ENCODE measurements at regions not wholly inside any gene's neighbourhood (a gene's known extent, or its start where the extent isn't known, plus 50 kb on each side); places are given as distances from the start of the nearest gene placed in this dataset.

- ATAC-seq (ENCODE audit: low FRiP score) (no peak), DNase-seq (no peak)
- H3K27ac ChIP-seq (ENCODE audit: low read depth in 1 of 2, low read length in 2 of 2) = no peak overlapping the region
- H3K4me1 ChIP-seq (ENCODE audit: control insufficient read depth in 1 of 2, insufficient read depth in 2 of 2, low read length in 2 of 2) = no peaks in the 10 kb centered on the region
- no peaks in the 10 kb centered on the region for H3K9me3 ChIP-seq (ENCODE audit: control insufficient read depth, low read length)
- no peaks in the 10 kb centered on the region for H3K36me3 ChIP-seq (ENCODE audit: control insufficient read depth in 1 of 2, insufficient read depth in 2 of 2, low read length in 1 of 2)
- H3K4me3 ChIP-seq (ENCODE audit: low read length in 2 of 2) = no peak overlapping the region
- intact Hi-C loops (cut with DNase I) = no loop called here
- WGBS, 2 donors = 45 to 56% methylated on average over 6 of the region's 6 CpGs
- H3K27me3 ChIP-seq (ENCODE audit: control insufficient read depth in 1 of 2, insufficient read depth in 2 of 2, low read length in 1 of 2) = no peaks in the 10 kb centered on the region
These were observed 882.2 kb upstream of the SLC10A2 start for GRCh38 chr13:103948426-103948825.

GRCh38 chr13:103945836-103946235, 879.6 kb upstream of the SLC10A2 start:
- intact Hi-C loops (cut with DNase I) = no loop called here
- Histone ChIP-seq H3K4me1 (ENCODE audit: control insufficient read depth in 1 of 2, insufficient read depth in 2 of 2, low read length in 2 of 2) (no peaks in the 10 kb centered on the region), H3K27ac (ENCODE audit: low read depth in 1 of 2, low read length in 2 of 2) (no peak overlapping the region), H3K4me3 (ENCODE audit: low read length in 2 of 2) (no peak overlapping the region), H3K9me3 (ENCODE audit: control insufficient read depth, low read length) (no peaks in the 10 kb centered on the region), H3K36me3 (ENCODE audit: control insufficient read depth in 1 of 2, insufficient read depth in 2 of 2, low read length in 1 of 2) (no peaks in the 10 kb centered on the region), H3K27me3 (ENCODE audit: control insufficient read depth in 1 of 2, insufficient read depth in 2 of 2, low read length in 1 of 2) (no peaks in the 10 kb centered on the region)
- ATAC-seq (ENCODE audit: low FRiP score) (no peak), DNase-seq (no peak)

GRCh38 chr13:103941506-103942140, 875.4 kb upstream of the SLC10A2 start:
- H3K4me3 ChIP-seq (ENCODE audit: low read length in 2 of 2) = no peak overlapping the region
- no peaks in the 10 kb centered on the region for H3K36me3 ChIP-seq (ENCODE audit: control insufficient read depth in 1 of 2, insufficient read depth in 2 of 2, low read length in 1 of 2)
- no peaks in the 10 kb centered on the region for H3K27me3 ChIP-seq (ENCODE audit: control insufficient read depth in 1 of 2, insufficient read depth in 2 of 2, low read length in 1 of 2)
- intact Hi-C loops (cut with DNase I) = no loop called here
- no peak overlapping the region for H3K27ac ChIP-seq (ENCODE audit: low read depth in 1 of 2, low read length in 2 of 2)
- no peaks in the 10 kb centered on the region for H3K9me3 ChIP-seq (ENCODE audit: control insufficient read depth, low read length)
- ATAC-seq (ENCODE audit: low FRiP score) = no peak
- no peaks in the 10 kb centered on the region for H3K4me1 ChIP-seq (ENCODE audit: control insufficient read depth in 1 of 2, insufficient read depth in 2 of 2, low read length in 2 of 2)
- DNase-seq = no peak
- 60% methylated on average over 1 of the region's 1 CpG for WGBS, 2 donors

- Histone ChIP-seq H3K27me3 (ENCODE audit: control insufficient read depth in 1 of 2, insufficient read depth in 2 of 2, low read length in 1 of 2) (no peaks in the 10 kb centered on the region), H3K4me1 (ENCODE audit: control insufficient read depth in 1 of 2, insufficient read depth in 2 of 2, low read length in 2 of 2) (no peaks in the 10 kb centered on the region), H3K36me3 (ENCODE audit: control insufficient read depth in 1 of 2, insufficient read depth in 2 of 2, low read length in 1 of 2) (no peaks in the 10 kb centered on the region), H3K27ac (ENCODE audit: low read depth in 1 of 2, low read length in 2 of 2) (no peak overlapping the region), H3K4me3 (ENCODE audit: low read length in 2 of 2) (no peak overlapping the region), H3K9me3 (ENCODE audit: control insufficient read depth, low read length) (no peaks in the 10 kb centered on the region)
- no peak for DNase-seq
- intact Hi-C loops (cut with DNase I) = no loop called here
- no peak for ATAC-seq (ENCODE audit: low FRiP score)
- WGBS, 2 donors = 95% methylated on average over 4 of the region's 4 CpGs
These were observed 868.9 kb upstream of the SLC10A2 start for GRCh38 chr13:103935117-103935516.

GRCh38 chr13:103931885-103932284, 865.7 kb upstream of the SLC10A2 start:
- no peak for DNase-seq
- no peak for ATAC-seq (ENCODE audit: low FRiP score)
- no peak overlapping the region for H3K27ac ChIP-seq (ENCODE audit: low read depth in 1 of 2, low read length in 2 of 2)
- H3K27me3 ChIP-seq (ENCODE audit: control insufficient read depth in 1 of 2, insufficient read depth in 2 of 2, low read length in 1 of 2) = no peaks in the 10 kb centered on the region
- no peaks in the 10 kb centered on the region for H3K9me3 ChIP-seq (ENCODE audit: control insufficient read depth, low read length)
- 65 to 77% methylated on average over 12 of the region's 12 CpGs for whole genome bisulfite sequencing, 2 donors
- no peak overlapping the region for H3K4me3 ChIP-seq (ENCODE audit: low read length in 2 of 2)
- no peaks in the 10 kb centered on the region for H3K4me1 ChIP-seq (ENCODE audit: control insufficient read depth in 1 of 2, insufficient read depth in 2 of 2, low read length in 2 of 2)
- no peaks in the 10 kb centered on the region for H3K36me3 ChIP-seq (ENCODE audit: control insufficient read depth in 1 of 2, insufficient read depth in 2 of 2, low read length in 1 of 2)
- intact Hi-C loops (cut with DNase I) = no loop called here

- no peaks in the 10 kb centered on the region for H3K9me3 ChIP-seq (ENCODE audit: control insufficient read depth, low read length)
- no peak overlapping the region for H3K4me3 ChIP-seq (ENCODE audit: low read length in 2 of 2)
- H3K27me3 ChIP-seq (ENCODE audit: control insufficient read depth in 1 of 2, insufficient read depth in 2 of 2, low read length in 1 of 2) = no peaks in the 10 kb centered on the region
- 67 to 74% methylated on average over 3 of the region's 3 CpGs for WGBS, 2 donors
- intact Hi-C loops (cut with DNase I) = no loop called here
- no peak for ATAC-seq (ENCODE audit: low FRiP score)
- no peaks in the 10 kb centered on the region for H3K4me1 ChIP-seq (ENCODE audit: control insufficient read depth in 1 of 2, insufficient read depth in 2 of 2, low read length in 2 of 2)
- H3K27ac ChIP-seq (ENCODE audit: low read depth in 1 of 2, low read length in 2 of 2) = no peak overlapping the region
- no peak for DNase-seq
- no peaks in the 10 kb centered on the region for H3K36me3 ChIP-seq (ENCODE audit: control insufficient read depth in 1 of 2, insufficient read depth in 2 of 2, low read length in 1 of 2)
These were observed 865.2 kb upstream of the SLC10A2 start for GRCh38 chr13:103931331-103931845.

GRCh38 chr13:103926118-103926517, 859.9 kb upstream of the SLC10A2 start:
- H3K36me3 ChIP-seq (ENCODE audit: control insufficient read depth in 1 of 2, insufficient read depth in 2 of 2, low read length in 1 of 2) = no peaks in the 10 kb centered on the region
- no peak overlapping the region for H3K27ac ChIP-seq (ENCODE audit: low read depth in 1 of 2, low read length in 2 of 2)
- intact Hi-C loops (cut with DNase I) = no loop called here
- no peak for DNase-seq
- H3K9me3 ChIP-seq (ENCODE audit: control insufficient read depth, low read length) = no peaks in the 10 kb centered on the region
- H3K4me1 ChIP-seq (ENCODE audit: control insufficient read depth in 1 of 2, insufficient read depth in 2 of 2, low read length in 2 of 2) = no peaks in the 10 kb centered on the region
- no peaks in the 10 kb centered on the region for H3K27me3 ChIP-seq (ENCODE audit: control insufficient read depth in 1 of 2, insufficient read depth in 2 of 2, low read length in 1 of 2)
- ATAC-seq (ENCODE audit: low FRiP score) = no peak
- 62 to 75% methylated on average over 3 of the region's 3 CpGs for WGBS, 2 donors
- H3K4me3 ChIP-seq (ENCODE audit: low read length in 2 of 2) = no peak overlapping the region

- intact Hi-C loops (cut with DNase I) = no loop called here
- peaks cover 0 to 4% of the 10 kb centered on the region in 2 donors for H3K27me3 ChIP-seq (ENCODE audit: control insufficient read depth in 1 of 2, insufficient read depth in 2 of 2, low read length in 1 of 2)
- DNase-seq = no peak
- no peaks in the 10 kb centered on the region for H3K9me3 ChIP-seq (ENCODE audit: control insufficient read depth, low read length)
- 75 to 82% methylated on average over 1 of the region's 1 CpG for WGBS, 2 donors
- no peaks in the 10 kb centered on the region for H3K36me3 ChIP-seq (ENCODE audit: control insufficient read depth in 1 of 2, insufficient read depth in 2 of 2, low read length in 1 of 2)
- ATAC-seq (ENCODE audit: low FRiP score) = no peak
- H3K4me1 ChIP-seq (ENCODE audit: control insufficient read depth in 1 of 2, insufficient read depth in 2 of 2, low read length in 2 of 2) = no peaks in the 10 kb centered on the region
- no peak overlapping the region for H3K27ac ChIP-seq (ENCODE audit: low read depth in 1 of 2, low read length in 2 of 2)
- H3K4me3 ChIP-seq (ENCODE audit: low read length in 2 of 2) = no peak overlapping the region
These were observed 842.7 kb upstream of the SLC10A2 start for GRCh38 chr13:103908911-103909310.

GRCh38 chr13:103908274-103908673, 842.1 kb upstream of the SLC10A2 start:
- Histone ChIP-seq H3K9me3 (ENCODE audit: control insufficient read depth, low read length) (no peaks in the 10 kb centered on the region), H3K27me3 (ENCODE audit: control insufficient read depth in 1 of 2, insufficient read depth in 2 of 2, low read length in 1 of 2) (peaks cover 0 to 4% of the 10 kb centered on the region in 2 donors), H3K4me3 (ENCODE audit: low read length in 2 of 2) (no peak overlapping the region), H3K4me1 (ENCODE audit: control insufficient read depth in 1 of 2, insufficient read depth in 2 of 2, low read length in 2 of 2) (no peaks in the 10 kb centered on the region), H3K27ac (ENCODE audit: low read depth in 1 of 2, low read length in 2 of 2) (no peak overlapping the region), H3K36me3 (ENCODE audit: control insufficient read depth in 1 of 2, insufficient read depth in 2 of 2, low read length in 1 of 2) (no peaks in the 10 kb centered on the region)
- DNase-seq (no peak), ATAC-seq (ENCODE audit: low FRiP score) (no peak)
- intact Hi-C loops (cut with DNase I) = no loop called here
- WGBS, 2 donors = 79 to 82% methylated on average over 5 of the region's 5 CpGs

Measured in aorta (tissue), 5 donors.